Karpas-422 (cell line): ENCODE measurements at regions not wholly inside any gene's neighbourhood (a gene's known extent, or its start where the extent isn't known, plus 50 kb on each side); places are given as distances from the start of the nearest gene placed in this dataset.

Experiments
- DNase-seq: peaks from one replicate; pipeline ENCODE4 v3.0.0-alpha.2; 2015
- H2AFZ ChIP-seq: fragments of 200-600 bp; sonication (generic); 2 replicates; pipeline ENCODE4 v1.6.1; 2014; ENCODE audit warnings: antibody characterized with exemption, low read length, mixed read lengths
- H3K27ac ChIP-seq: fragments of 200-600 bp; sonication (generic); 2 replicates; pipeline ENCODE4 v1.5.1; 2014; ENCODE audit warnings: mild to moderate bottlenecking, low read length, moderate library complexity
- H3K27me3 ChIP-seq: fragments of 200-600 bp; sonication (generic); 2 replicates; pipeline ENCODE4 v1.6.1; 2014; ENCODE audit warnings: low read length, mixed read lengths
- H3K36me3 ChIP-seq: fragments of 200-600 bp; sonication (generic); 2 replicates; pipeline ENCODE4 v1.6.1; 2014; ENCODE audit warnings: low read length, mixed read lengths; ENCODE audit not compliant: insufficient read depth
- H3K4me1 ChIP-seq: fragments of 200-600 bp; sonication (generic); 2 replicates; pipeline ENCODE4 v1.6.1; 2014; ENCODE audit warnings: mild to moderate bottlenecking, low read length, mixed read lengths
- H3K4me2 ChIP-seq: fragments of 200-600 bp; sonication (generic); 2 replicates; pipeline ENCODE4 v1.6.1; 2014; ENCODE audit warnings: low read length, low read depth, mild to moderate bottlenecking; ENCODE audit not compliant: poor library complexity, severe bottlenecking
- H3K4me3 ChIP-seq: fragments of 200-600 bp; sonication (generic); 2 replicates; pipeline ENCODE4 v1.5.1; 2014; ENCODE audit warnings: mild to moderate bottlenecking, antibody characterized with exemption, low read length, mixed read lengths
- H3K79me2 ChIP-seq: fragments of 200-600 bp; sonication (generic); 2 replicates; pipeline ENCODE4 v1.6.1; 2014; ENCODE audit warnings: mild to moderate bottlenecking, low read length, mixed read lengths
- H3K9ac ChIP-seq: fragments of 200-600 bp; sonication (generic); 2 replicates; pipeline ENCODE4 v1.6.0; 2014; ENCODE audit warnings: low read length
- H3K9me2 ChIP-seq: fragments of 200-600 bp; sonication (generic), shearing (Covaris generic); replicated peaks from 2 replicates; pipeline ENCODE4 v1.6.0; 2014; ENCODE audit warnings: mild to moderate bottlenecking, low read length, moderate library complexity; ENCODE audit not compliant: insufficient read depth
- H3K9me3 ChIP-seq: fragments of 300-700, 200-600 bp; sonication (generic); 2 replicates; pipeline ENCODE4 v1.6.1; 2014; ENCODE audit warnings: low read length, mixed read lengths
- H4K20me1 ChIP-seq: fragments of 200-600 bp; sonication (generic); 2 replicates; pipeline ENCODE4 v1.6.1; 2014; ENCODE audit warnings: mild to moderate bottlenecking, antibody characterized with exemption, low read length, low read depth; ENCODE audit not compliant: insufficient read depth

DNA sequence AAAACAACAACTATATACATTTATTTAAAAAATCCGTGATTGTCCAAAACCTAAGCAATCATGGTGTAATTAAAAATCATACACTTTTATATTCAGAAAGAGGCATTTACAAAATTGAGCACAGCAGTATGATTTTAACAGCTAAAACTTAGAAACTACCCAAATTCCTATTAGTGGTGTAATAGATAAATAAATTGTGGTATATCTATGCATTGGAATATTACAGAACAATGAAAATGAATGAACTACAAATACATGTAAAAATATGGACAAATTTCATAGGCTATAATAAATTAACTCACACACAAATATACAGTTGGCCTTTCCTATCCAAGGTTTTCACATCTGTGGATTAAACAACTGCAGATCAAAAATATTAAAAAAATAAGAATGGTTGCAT, 700.5 kb upstream of the ARPP21 start:
- H4K20me1 ChIP-seq: no peaks in the 10 kb centered on the region
- no peak for DNase-seq
- no peak overlapping the region for H3K4me2 ChIP-seq
- H3K9me3 ChIP-seq: peaks cover 3% of the 10 kb centered on the region; the same call in 1 of the 2 replicates
- H3K27ac ChIP-seq: no peak overlapping the region
- H3K27me3 ChIP-seq: no peaks in the 10 kb centered on the region
- H3K9me2 ChIP-seq: no peaks in the 10 kb centered on the region
- H3K9ac ChIP-seq: no peak overlapping the region
- no peak overlapping the region for H2AFZ ChIP-seq
- no peaks in the 10 kb centered on the region for H3K79me2 ChIP-seq
- H3K4me1 ChIP-seq: no peaks in the 10 kb centered on the region
- no peaks in the 10 kb centered on the region for H3K36me3 ChIP-seq
- no peak overlapping the region for H3K4me3 ChIP-seq

DNA sequence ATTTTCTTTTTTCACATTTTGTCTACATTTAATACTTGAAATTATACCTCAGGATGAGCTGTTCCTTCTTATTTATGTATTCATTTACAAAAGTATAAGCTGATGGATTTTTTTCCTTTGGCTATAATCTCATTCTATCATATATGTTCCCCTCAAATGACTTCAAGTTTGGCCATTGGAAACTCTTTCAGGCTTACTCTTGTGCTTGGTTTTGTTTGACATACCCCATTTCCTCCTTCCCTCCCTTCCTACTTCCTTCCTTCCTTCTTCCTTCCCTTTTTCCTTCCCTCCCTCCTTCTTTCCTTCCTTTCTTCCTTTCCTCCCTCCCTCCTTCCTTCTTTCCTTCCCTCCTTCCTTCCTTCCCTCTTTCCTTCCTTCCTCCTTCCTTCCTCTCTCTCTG, 697.1 kb upstream of the ARPP21 start:
- Histone ChIP-seq H3K36me3 (no peaks in the 10 kb centered on the region), H3K4me1 (no peaks in the 10 kb centered on the region), H3K9me3 (peaks cover 3% of the 10 kb centered on the region; the same call in 1 of the 2 replicates), H3K27ac (no peak overlapping the region), H3K27me3 (no peaks in the 10 kb centered on the region), H3K4me2 (no peak overlapping the region), H3K4me3 (no peak overlapping the region), H3K79me2 (no peaks in the 10 kb centered on the region), H4K20me1 (no peaks in the 10 kb centered on the region), H3K9ac (no peak overlapping the region), H2AFZ (no peak overlapping the region), H3K9me2 (no peaks in the 10 kb centered on the region)
- DNase-seq: no peak

DNA sequence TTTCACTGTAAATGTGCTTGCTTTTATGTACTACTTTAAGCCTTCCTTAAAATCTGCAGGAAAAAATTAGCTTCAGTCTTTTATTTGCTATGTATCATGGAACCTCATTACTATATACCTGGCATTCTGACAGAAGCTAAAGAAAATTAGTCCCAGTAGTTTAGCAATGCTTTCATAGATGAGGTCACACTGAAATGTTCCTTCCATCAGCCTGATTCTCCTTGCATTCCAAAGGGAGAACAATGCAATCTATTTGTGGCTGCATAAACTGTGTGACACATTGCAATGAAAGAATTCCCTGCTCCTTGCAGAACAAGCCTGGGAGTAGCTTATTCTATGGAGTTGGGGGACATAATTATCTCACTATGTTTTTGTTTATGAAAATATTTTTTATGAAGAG, 691.5 kb upstream of the ARPP21 start:
- Histone ChIP-seq H3K36me3 (no peaks in the 10 kb centered on the region), H3K9me2 (no peaks in the 10 kb centered on the region), H3K4me1 (no peaks in the 10 kb centered on the region), H3K4me3 (no peak overlapping the region), H2AFZ (no peak overlapping the region), H3K79me2 (no peaks in the 10 kb centered on the region), H3K4me2 (no peak overlapping the region), H4K20me1 (no peaks in the 10 kb centered on the region), H3K9me3 (no peaks in the 10 kb centered on the region), H3K27me3 (0 out of 2 replicates have a peak, but pooled peaks cover 3% of the 10 kb centered on the region), H3K27ac (no peak overlapping the region), H3K9ac (no peak overlapping the region)
- DNase-seq: no peak

DNA sequence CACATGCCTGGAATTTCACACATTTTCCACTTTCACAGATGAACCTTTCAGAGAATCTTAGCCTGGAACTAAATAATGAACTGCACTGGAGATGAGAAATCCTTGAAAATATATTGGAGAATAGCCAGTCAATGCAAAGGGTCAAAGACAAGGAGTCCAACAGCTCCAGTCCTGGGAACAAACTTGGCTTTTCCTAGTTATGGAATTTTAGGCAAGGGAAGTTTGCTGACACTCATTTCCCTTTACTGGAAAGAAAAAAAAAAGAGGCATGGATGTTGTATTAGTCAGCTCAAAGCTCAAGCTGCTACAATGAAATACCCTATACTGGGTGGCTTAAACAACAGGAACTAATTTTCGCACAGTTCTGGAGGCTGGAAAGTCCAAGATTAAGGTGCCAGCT, 690.8 kb upstream of the ARPP21 start:
- H3K9ac ChIP-seq: no peak overlapping the region
- H3K27ac ChIP-seq: no peak overlapping the region
- H3K4me2 ChIP-seq: no peak overlapping the region
- no peak for DNase-seq
- H3K79me2 ChIP-seq: no peaks in the 10 kb centered on the region
- no peaks in the 10 kb centered on the region for H3K9me3 ChIP-seq
- H2AFZ ChIP-seq: no peak overlapping the region
- no peaks in the 10 kb centered on the region for H3K9me2 ChIP-seq
- no peaks in the 10 kb centered on the region for H3K36me3 ChIP-seq
- H3K27me3 ChIP-seq: 0 out of 2 replicates have a peak, but pooled peaks cover 3% of the 10 kb centered on the region
- no peaks in the 10 kb centered on the region for H3K4me1 ChIP-seq
- no peaks in the 10 kb centered on the region for H4K20me1 ChIP-seq
- H3K4me3 ChIP-seq: no peak overlapping the region

DNA sequence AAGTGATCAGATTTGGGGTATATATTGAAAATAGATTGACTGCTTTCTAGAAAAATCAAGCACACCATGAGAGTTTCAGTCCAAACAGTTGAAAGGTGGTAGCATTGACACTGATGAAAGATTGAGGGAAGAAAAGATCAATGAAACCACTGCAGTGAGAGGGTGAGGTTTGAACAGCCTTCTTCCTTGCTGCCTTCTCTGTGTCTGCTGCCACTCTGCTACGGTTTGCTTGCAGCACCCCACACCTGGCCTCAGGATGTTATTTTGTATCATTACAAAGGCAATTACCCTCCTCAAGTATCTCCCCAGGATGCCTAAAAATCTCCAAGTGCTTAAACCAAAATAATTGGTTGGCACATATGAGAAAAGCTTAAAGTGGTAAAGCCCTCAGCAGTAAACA, 683.6 kb upstream of the ARPP21 start:
- Histone ChIP-seq H3K27me3 (no peaks in the 10 kb centered on the region), H3K36me3 (no peaks in the 10 kb centered on the region), H3K4me1 (no peaks in the 10 kb centered on the region), H2AFZ (no peak overlapping the region), H3K9me2 (no peaks in the 10 kb centered on the region), H3K27ac (no peak overlapping the region), H3K79me2 (no peaks in the 10 kb centered on the region), H3K4me2 (no peak overlapping the region), H3K9me3 (no peaks in the 10 kb centered on the region), H3K4me3 (no peak overlapping the region), H3K9ac (no peak overlapping the region), H4K20me1 (no peaks in the 10 kb centered on the region)
- DNase-seq: no peak

DNA sequence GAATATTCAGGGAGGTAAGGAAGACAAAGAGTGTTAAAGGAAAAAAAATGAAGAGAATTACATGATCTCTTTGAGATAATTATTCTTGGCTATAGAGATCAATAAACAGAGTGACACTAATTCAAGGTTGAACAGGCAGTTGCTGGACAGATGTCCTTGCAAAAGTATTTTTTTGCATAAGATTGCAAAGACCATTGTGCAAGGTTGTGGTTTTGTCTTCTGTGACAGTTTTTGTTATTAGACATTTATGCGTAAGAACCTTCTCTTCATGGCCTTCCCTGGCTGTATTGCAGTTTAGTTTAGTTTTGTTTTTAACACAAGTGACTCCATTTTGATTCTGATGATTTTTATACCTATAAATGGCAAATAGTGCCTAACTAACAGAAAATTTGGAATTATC, 682.8 kb upstream of the ARPP21 start:
- Histone ChIP-seq H3K9me2 (no peaks in the 10 kb centered on the region), H2AFZ (no peak overlapping the region), H3K4me3 (no peak overlapping the region), H4K20me1 (no peaks in the 10 kb centered on the region), H3K79me2 (no peaks in the 10 kb centered on the region), H3K9me3 (no peaks in the 10 kb centered on the region), H3K36me3 (no peaks in the 10 kb centered on the region), H3K9ac (no peak overlapping the region), H3K27ac (no peak overlapping the region), H3K4me1 (no peaks in the 10 kb centered on the region), H3K4me2 (no peak overlapping the region), H3K27me3 (no peaks in the 10 kb centered on the region)
- DNase-seq: no peak

DNA sequence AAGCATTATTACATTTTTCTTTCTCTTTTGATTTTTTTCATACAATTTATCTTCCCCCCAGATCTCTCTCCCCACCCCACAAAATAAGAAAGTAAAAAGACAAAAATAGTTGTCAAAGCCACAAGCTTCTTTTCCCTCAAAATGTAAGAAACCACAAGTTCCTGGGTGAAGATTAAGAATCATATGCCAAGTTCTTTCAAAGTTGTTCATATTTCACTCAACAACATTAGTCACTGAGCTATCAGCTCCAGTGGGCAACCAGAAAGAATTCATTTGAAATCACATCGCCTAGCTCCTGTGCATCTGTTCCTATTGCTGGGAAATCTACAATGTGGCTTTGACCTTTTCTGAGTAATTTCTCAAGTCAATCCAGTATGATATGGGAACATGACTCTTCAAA, 681.6 kb upstream of the ARPP21 start:
- Histone ChIP-seq H3K4me1 (no peaks in the 10 kb centered on the region), H3K27ac (no peak overlapping the region), H3K79me2 (no peaks in the 10 kb centered on the region), H3K9me3 (no peaks in the 10 kb centered on the region), H4K20me1 (no peaks in the 10 kb centered on the region), H3K4me2 (no peak overlapping the region), H3K27me3 (no peaks in the 10 kb centered on the region), H3K9ac (no peak overlapping the region), H3K36me3 (no peaks in the 10 kb centered on the region), H3K4me3 (no peak overlapping the region), H2AFZ (no peak overlapping the region), H3K9me2 (no peaks in the 10 kb centered on the region)
- DNase-seq: no peak

DNA sequence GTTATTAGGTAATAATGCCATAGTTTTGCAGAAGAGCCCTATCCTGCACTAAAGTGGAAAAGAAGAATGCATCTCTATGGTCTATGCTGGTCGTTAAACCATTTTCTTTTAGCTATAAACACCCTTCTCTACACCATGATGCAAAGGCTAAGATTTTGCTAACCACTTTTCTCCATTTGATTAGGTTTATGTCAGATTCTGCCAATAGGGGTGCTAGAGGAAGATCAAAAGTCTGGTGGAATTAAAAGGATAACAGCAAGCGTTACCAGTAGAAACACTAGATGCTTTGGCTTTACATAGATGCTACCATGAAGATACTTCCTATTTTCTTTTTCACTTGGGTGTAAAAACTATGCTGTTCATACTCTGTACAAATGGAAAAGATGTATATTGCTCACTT, 669.8 kb upstream of the ARPP21 start:
- H3K9me2 ChIP-seq: no peaks in the 10 kb centered on the region
- DNase-seq: no peak
- no peaks in the 10 kb centered on the region for H3K9me3 ChIP-seq
- no peak overlapping the region for H3K9ac ChIP-seq
- no peak overlapping the region for H3K4me3 ChIP-seq
- no peak overlapping the region for H3K27ac ChIP-seq
- no peaks in the 10 kb centered on the region for H3K27me3 ChIP-seq
- no peak overlapping the region for H2AFZ ChIP-seq
- no peaks in the 10 kb centered on the region for H3K36me3 ChIP-seq
- H4K20me1 ChIP-seq: no peaks in the 10 kb centered on the region
- no peak overlapping the region for H3K4me2 ChIP-seq
- H3K79me2 ChIP-seq: no peaks in the 10 kb centered on the region
- H3K4me1 ChIP-seq: no peaks in the 10 kb centered on the region

DNA sequence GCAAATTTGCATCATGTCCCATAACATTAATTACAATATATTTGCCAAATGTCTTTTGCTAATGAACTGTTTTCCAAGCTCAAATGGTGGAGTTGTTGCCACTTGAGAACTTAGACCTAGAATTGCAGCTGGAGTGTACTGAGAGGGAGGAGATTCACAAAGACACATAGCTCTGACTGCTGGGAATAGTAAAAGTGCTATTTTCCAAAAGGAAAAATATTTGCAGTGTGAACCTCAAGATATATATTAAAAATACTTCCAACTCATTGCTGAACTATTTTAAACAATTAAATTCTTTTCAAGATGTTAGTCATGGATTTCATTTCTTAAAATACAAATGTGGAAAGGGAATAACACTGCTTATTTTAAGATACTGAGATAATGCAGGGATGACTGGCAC, 666.8 kb upstream of the ARPP21 start:
- Histone ChIP-seq H3K4me3 (no peak overlapping the region), H3K9ac (no peak overlapping the region)

More for the DNA sequence above, 666.8 kb upstream of the ARPP21 start:
- no peaks in the 10 kb centered on the region for H3K27me3 ChIP-seq
- no peaks in the 10 kb centered on the region for H3K79me2 ChIP-seq
- no peak for DNase-seq
- H3K4me1 ChIP-seq: no peaks in the 10 kb centered on the region
- no peak overlapping the region for H3K4me2 ChIP-seq
- H3K36me3 ChIP-seq: no peaks in the 10 kb centered on the region
- peaks cover 3% of the 10 kb centered on the region; the same call in 1 of the 2 replicates for H3K9me3 ChIP-seq
- no peaks in the 10 kb centered on the region for H3K9me2 ChIP-seq
- no peaks in the 10 kb centered on the region for H4K20me1 ChIP-seq
- H3K27ac ChIP-seq: no peak overlapping the region
- no peak overlapping the region for H2AFZ ChIP-seq
